Kidney (tissue), 13 donors: ENCODE measurements at regions not wholly inside any gene's neighbourhood (a gene's known extent, or its start where the extent isn't known, plus 50 kb on each side); places are given as distances from the start of the nearest gene placed in this dataset.

Source experiments
- DNase-seq, 5 donors: peaks; one replicate each; pipeline ENCODE4 v3.0.0-alpha.2; 2013 to 2020
- FAIRE-seq: peaks from 2 replicates; lab custom pipeline; 2012; peaks lifted over from hg19 to GRCh38; lab: Jason Lieb, UNC
- H3K27ac ChIP-seq, 2 donors: one replicate each; pipeline ENCODE4 v1.7.0; 2013; ENCODE audit warnings: low read depth in 2 of 2, low read length in 2 of 2, inconsistent platforms in 1 of 2
- H3K27me3 ChIP-seq: one replicate; pipeline ENCODE4 v1.7.1; 2013; ENCODE audit warnings: low read length, inconsistent platforms; ENCODE audit not compliant: control insufficient read depth, insufficient read depth
- H3K36me3 ChIP-seq, 3 donors: one replicate each; pipeline versions ENCODE4 v1.7.0 to v1.7.1; 2013; ENCODE audit warnings: low read length in 3 of 3, control low read depth in 1 of 3, inconsistent platforms in 1 of 3; ENCODE audit not compliant: insufficient read depth in 3 of 3, control insufficient read depth in 2 of 3
- H3K4me1 ChIP-seq, 3 donors: one replicate each; pipeline versions ENCODE4 v1.7.0 to v1.7.1; 2013; ENCODE audit warnings: low read length in 3 of 3, inconsistent platforms in 1 of 3, low read depth in 1 of 3; ENCODE audit not compliant: control insufficient read depth in 2 of 3, insufficient read depth in 2 of 3
- H3K4me3 ChIP-seq, 3 donors: one replicate each; pipeline versions ENCODE4 v1.7.0 to v1.8.1; 2013; ENCODE audit warnings: low read length in 3 of 3, control low read depth in 1 of 3, inconsistent platforms in 1 of 3
- H3K9ac ChIP-seq, 3 donors: one replicate each; pipeline versions ENCODE4 v1.7.0 to v1.7.1; 2013; ENCODE audit warnings: low read length in 3 of 3, control low read depth in 1 of 3, inconsistent platforms in 1 of 3
- H3K9me3 ChIP-seq, 3 donors: one replicate each; pipeline versions ENCODE4 v1.7.0 to v1.7.1; 2013; ENCODE audit warnings: low read length in 3 of 3, control low read depth in 1 of 3, inconsistent platforms in 1 of 3; ENCODE audit not compliant: control insufficient read depth in 2 of 3, insufficient read depth in 1 of 3
- intact Hi-C: fragments of 100-400 bp; cut with DNase I; formaldehyde crosslinking; loops from one replicate; pipeline ENCODE4 v1.11.1; 2022
- TF ChIP-seq, protein P1 (sequence below): IDR thresholded peaks from 3 replicates; pipeline ENCODE4 v1.5.1; 2012; ENCODE audit warnings: mild to moderate bottlenecking, moderate library complexity, borderline replicate concordance; ENCODE audit not compliant: insufficient read depth; ENCODE audit errors: extremely low read depth
- donor health status: control.
- donor health status: control.
- donor health status: control.
- donor health status: control.
- donor health status: control.
- donor health status: DM: yes; HTN: yes; CAD: no.
- donor health status: Normal renal cell carcinoma (clear cell type).

DNA sequence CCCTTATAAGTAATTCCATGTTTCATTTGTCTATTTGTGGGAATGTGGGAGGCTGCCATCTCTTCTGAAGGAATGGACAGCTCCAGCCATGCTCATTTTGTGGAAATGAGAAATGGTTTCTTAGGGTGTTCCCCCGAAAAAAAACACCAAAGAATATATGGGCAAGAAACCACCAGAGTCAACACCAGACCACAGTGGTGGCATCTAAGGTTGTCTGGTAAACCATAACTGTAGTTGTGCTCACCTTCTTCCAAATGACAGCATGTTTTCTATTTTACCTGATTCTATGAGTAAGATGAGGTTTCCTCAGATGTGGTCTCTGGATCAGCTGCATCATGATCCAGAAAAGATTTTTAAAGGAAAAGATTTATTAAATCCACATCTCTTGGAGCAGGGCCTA lies 217.0 kb upstream of the C2CD4B start:
- H3K27ac ChIP-seq = no peak overlapping the region
- no peak overlapping the region for H3K4me3 ChIP-seq
- no peaks in the 10 kb centered on the region for H3K9me3 ChIP-seq
- H3K27me3 ChIP-seq = no peaks in the 10 kb centered on the region
- intact Hi-C loops = no loop called here
- H3K4me1 ChIP-seq = no peaks in the 10 kb centered on the region
- no peak for FAIRE-seq
- no peak for DNase-seq
- TF ChIP-seq, protein P1, sequence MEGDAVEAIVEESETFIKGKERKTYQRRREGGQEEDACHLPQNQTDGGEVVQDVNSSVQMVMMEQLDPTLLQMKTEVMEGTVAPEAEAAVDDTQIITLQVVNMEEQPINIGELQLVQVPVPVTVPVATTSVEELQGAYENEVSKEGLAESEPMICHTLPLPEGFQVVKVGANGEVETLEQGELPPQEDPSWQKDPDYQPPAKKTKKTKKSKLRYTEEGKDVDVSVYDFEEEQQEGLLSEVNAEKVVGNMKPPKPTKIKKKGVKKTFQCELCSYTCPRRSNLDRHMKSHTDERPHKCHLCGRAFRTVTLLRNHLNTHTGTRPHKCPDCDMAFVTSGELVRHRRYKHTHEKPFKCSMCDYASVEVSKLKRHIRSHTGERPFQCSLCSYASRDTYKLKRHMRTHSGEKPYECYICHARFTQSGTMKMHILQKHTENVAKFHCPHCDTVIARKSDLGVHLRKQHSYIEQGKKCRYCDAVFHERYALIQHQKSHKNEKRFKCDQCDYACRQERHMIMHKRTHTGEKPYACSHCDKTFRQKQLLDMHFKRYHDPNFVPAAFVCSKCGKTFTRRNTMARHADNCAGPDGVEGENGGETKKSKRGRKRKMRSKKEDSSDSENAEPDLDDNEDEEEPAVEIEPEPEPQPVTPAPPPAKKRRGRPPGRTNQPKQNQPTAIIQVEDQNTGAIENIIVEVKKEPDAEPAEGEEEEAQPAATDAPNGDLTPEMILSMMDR = no peak
- no peaks in the 10 kb centered on the region for H3K36me3 ChIP-seq
- H3K9ac ChIP-seq = no peak overlapping the region

DNA sequence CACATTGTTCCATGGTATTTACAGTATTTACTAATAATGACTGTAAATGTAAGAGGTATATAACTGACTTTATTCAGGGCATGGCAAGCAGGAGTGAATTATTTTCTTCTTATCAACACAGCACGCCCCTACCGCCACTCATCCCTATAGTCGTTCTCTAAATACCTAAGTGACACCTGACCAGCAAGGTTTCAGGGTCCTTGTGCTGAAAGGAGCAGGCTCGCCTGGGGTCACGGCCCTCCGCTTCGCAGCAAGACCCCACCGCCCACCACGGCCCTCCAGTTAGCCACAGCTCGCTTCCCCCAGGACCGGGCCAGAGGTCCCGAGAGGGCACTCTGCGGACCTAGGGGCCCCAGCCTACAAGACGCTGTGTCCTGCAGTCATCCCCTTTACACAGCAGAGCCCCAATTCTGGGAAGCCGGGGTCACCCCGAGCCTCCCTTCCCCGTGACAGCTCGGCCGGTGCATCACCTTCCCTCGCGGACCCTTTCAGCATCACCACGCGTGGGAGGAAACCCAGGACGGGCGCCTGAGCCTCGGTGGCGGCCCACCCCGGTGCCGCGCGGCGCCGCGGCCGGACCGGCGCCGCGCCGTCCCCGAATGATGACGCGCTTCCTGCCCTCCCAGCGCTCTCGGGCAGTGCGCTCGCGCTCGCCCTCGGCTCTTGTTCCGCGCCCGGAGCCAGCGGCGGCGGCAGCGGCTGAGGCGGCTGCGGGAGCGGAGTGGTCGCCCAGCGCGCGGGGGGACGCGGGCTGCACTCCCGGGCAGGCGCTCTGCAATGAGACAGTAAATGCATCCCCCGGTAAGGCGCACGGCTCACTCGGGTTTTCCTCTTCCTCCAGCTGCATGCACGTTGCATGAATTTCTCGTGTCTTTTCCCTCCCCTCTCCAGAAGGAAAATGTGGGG lies 225.1 kb upstream of the C2CD4B start, which contains the start of gene TLN2:
TLN2 (plus strand) TSS at position 666 of the 906 bp plus-strand sequence.
- Histone ChIP-seq H3K4me3 (peak within 1 kb of the TSS; percentile 88 to 94 (median 91)), H3K4me1 (peaks cover 0 to 10% (median 7%) of the 10 kb centered on the region in 3 donors), H3K27me3 (no peaks in the 10 kb centered on the region), H3K36me3 (no peaks in the 10 kb centered on the region), H3K9me3 (no peaks in the 10 kb centered on the region), H3K27ac (peak within 1 kb of the TSS; percentile 29 to 81), H3K9ac (peak within 1 kb of the TSS; percentile 76 to 95 (median 89))
- intact Hi-C loops = no loop called here
- DNase-seq = peak; percentile 76 to 91 (median 87)
- no peak for FAIRE-seq
- TF ChIP-seq, protein P1 = no peak

DNA sequence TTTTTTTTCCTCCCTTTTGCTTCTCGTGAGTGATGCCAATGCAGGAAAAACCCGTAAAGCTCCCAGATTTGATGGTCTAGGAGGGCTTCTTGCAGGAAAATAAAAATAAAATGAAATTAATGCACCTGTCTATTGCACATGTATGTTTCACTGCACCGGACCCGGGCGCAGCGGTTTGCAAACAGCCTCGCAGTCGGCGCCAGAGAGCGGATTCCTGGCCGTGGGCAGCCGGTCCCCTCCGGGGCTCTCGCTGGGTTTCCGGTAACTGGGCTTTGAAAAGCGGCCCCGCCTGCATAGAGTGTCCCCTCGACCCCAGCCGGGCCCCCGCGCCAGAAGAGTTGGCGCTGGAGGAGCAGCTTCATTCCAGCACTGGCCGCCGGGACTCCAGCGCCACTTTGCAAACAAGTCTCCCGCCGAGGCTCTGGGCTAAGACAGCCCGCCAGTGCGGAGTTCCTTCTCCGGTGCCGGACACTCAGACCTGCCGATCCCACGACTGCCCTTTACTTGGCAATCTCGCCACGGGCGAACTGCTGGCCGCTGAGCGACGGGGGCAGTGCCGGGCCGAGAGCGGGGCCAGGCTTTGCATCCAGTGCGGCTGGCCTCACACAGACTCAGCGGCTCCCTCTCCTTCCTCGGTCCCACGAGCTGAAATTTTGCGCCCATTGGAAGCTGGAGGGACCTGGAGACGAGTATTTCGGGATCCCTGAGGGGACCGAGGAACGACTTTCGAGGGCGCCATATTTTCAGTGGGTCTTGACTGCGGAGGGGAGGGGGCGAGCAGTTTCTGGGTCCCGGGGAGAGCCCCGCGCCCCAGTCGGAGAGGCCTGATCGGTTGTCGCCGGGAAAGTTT lies 225.9 kb upstream of the C2CD4B start:
- TF ChIP-seq, protein P1 = peak; percentile 7
- FAIRE-seq = no peak
- intact Hi-C loops = no loop called here
- H3K9ac ChIP-seq = peak overlapping the region; percentile 66 to 82 (median 72)
- no peaks in the 10 kb centered on the region for H3K36me3 ChIP-seq
- H3K27me3 ChIP-seq = no peaks in the 10 kb centered on the region
- H3K4me1 ChIP-seq = peaks cover 0 to 10% (median 7%) of the 10 kb centered on the region in 3 donors
- peak; percentile 59 to 84 (median 70) for DNase-seq
- peak overlapping the region in 1 of 2 donors; percentile 81 for H3K27ac ChIP-seq
- H3K4me3 ChIP-seq = peak overlapping the region; percentile 86 to 94 (median 91)
- H3K9me3 ChIP-seq = no peaks in the 10 kb centered on the region
